GM12878 (cell line): ENCODE measurements at regions not wholly inside any gene's neighbourhood (a gene's known extent, or its start where the extent isn't known, plus 50 kb on each side); places are given as distances from the start of the nearest gene placed in this dataset.

Experiments used
- ATAC-seq: fragments of 200-7000 bp; cut with Tn5 transposase; 3 replicates; pipeline ENCODE4 v1.9.1; 2020; ENCODE audit warnings: mild to moderate bottlenecking, moderate library complexity
- BruUV-seq: library from RNA; stranded (reverse); fragments of 400-500 nt; replicated peaks from 2 replicates; lab custom pipeline; 2021; lab: Mats Ljungman, UMichigan
- CTCF ChIA-PET: fragments of 300-600 bp; sonication (Branson Sonifier 250); formaldehyde crosslinking; extraction: SDS; loops from one replicate; lab custom pipeline; 2021; ENCODE audit warnings: inconsistent platforms; lab: Yijun Ruan, JAX
- POLR2A ChIA-PET: fragments of 350-600 bp; formaldehyde crosslinking; extraction: SDS; loops from one replicate; lab custom pipeline; 2021; ENCODE audit warnings: inconsistent platforms; lab: Charles Lee
- RAD21 ChIA-PET: fragments of 300-600 bp; sonication (Branson Sonifier 250); formaldehyde crosslinking; loops from one replicate; lab custom pipeline; 2023; ENCODE audit warnings: antibody characterized with exemption; ENCODE audit not compliant: unreplicated experiment; lab: Charles Lee
- SMC1A ChIA-PET: fragments of 300-600 bp; sonication (Branson Sonifier 250); formaldehyde crosslinking; loops from one replicate; lab custom pipeline; 2023; ENCODE audit not compliant: unreplicated experiment, uncharacterized antibody; lab: Charles Lee
- DNase-seq: peaks from one replicate; pipeline ENCODE4 v3.0.0-alpha.2; 2011; ENCODE audit warnings: low read depth, low spot score
- FAIRE-seq: peaks from 3 replicates; lab custom pipeline; 2011; peaks lifted over from hg19 to GRCh38; lab: Jason Lieb, UNC
- H2AFZ ChIP-seq: 2 replicates; pipeline ENCODE4 v1.6.0; 2011; ENCODE audit warnings: low read depth, low read length, control low read depth; ENCODE audit not compliant: control insufficient read depth
- H3K27ac ChIP-seq: 2 replicates; pipeline ENCODE4 v1.5.1; 2011; ENCODE audit warnings: control low read depth; ENCODE audit not compliant: control insufficient read depth, insufficient read depth
- H3K27me3 ChIP-seq, 2 experiments: replicated peaks in 1 of 2; 2 replicates each; pipeline versions ENCODE4 v1.6.0 to v1.6.1; 2011; ENCODE audit warnings: low read length in 1 of 2; ENCODE audit not compliant: control insufficient read depth in 2 of 2, insufficient read depth in 2 of 2
- H3K36me3 ChIP-seq, 2 experiments: 2 replicates each; pipeline ENCODE4 v1.5.1; 2011; ENCODE audit warnings: low read length in 1 of 2; ENCODE audit not compliant: control insufficient read depth in 2 of 2, insufficient read depth in 2 of 2
- H3K4me1 ChIP-seq: 2 replicates; pipeline ENCODE4 v1.6.1; 2011; ENCODE audit warnings: mild to moderate bottlenecking, low read length, moderate library complexity, mixed read lengths; ENCODE audit not compliant: control insufficient read depth, insufficient read depth
- H3K4me2 ChIP-seq: 2 replicates; pipeline ENCODE4 v1.6.0; 2011; ENCODE audit warnings: control low read depth; ENCODE audit not compliant: control insufficient read depth, insufficient read depth
- H3K4me3 ChIP-seq: fragments of 200-600 bp; sonication (generic); 2 replicates; pipeline ENCODE4 v1.5.1; 2016
- H3K79me2 ChIP-seq: 2 replicates; pipeline ENCODE4 v1.6.0; 2011; ENCODE audit warnings: low read length; ENCODE audit not compliant: control insufficient read depth, insufficient read depth
- H3K9ac ChIP-seq: 2 replicates; pipeline ENCODE4 v1.8.0; 2011; ENCODE audit warnings: low read length, control low read depth, mixed read lengths; ENCODE audit not compliant: control insufficient read depth, insufficient read depth
- H3K9me3 ChIP-seq: replicated peaks from 3 replicates; pipeline ENCODE4 v1.5.1; 2011; ENCODE audit warnings: mild to moderate bottlenecking, low read length; ENCODE audit not compliant: control insufficient read depth, insufficient read depth
- H4K20me1 ChIP-seq: 2 replicates; pipeline ENCODE4 v1.6.0; 2011; ENCODE audit not compliant: control insufficient read depth, insufficient read depth
- CHD4 ChIP-seq: fragments of 200-600 bp; sonication (generic); IDR thresholded peaks from 2 replicates; pipeline ENCODE4 v1.6.1; 2016; ENCODE audit warnings: mild to moderate bottlenecking
- IKZF1 ChIP-seq: fragments of 450-650 bp; conservative IDR thresholded peaks from 2 replicates; pipeline ENCODE4 v1.6.1; 2017; ENCODE audit warnings: antibody characterized with exemption, mild to moderate bottlenecking
- PBX3 ChIP-seq: IDR thresholded peaks from 2 replicates; pipeline ENCODE4 v1.6.1; 2011; ENCODE audit warnings: mild to moderate bottlenecking, low read depth, low read length, moderate library complexity; ENCODE audit not compliant: insufficient replicate concordance
- USF1 ChIP-seq: IDR thresholded peaks from 2 replicates; pipeline ENCODE4 v1.6.1; 2011; ENCODE audit warnings: borderline replicate concordance, low read depth, mild to moderate bottlenecking, moderate library complexity, mixed read lengths, low read length; ENCODE audit not compliant: insufficient read depth; ENCODE audit errors: extremely low read length
- WGBS: methylation state at CpG from one replicate; pipeline ENCODE4 v1.1.6; 2016; ENCODE audit warnings: low lambda C conversion rate; ENCODE audit not compliant: insufficient replicate concordance, insufficient coverage; ENCODE audit errors: missing lambda C conversion rate; 5-methylcytosine and 5-hydroxymethylcytosine counted together
- in situ Hi-C: fragments of 300-500 bp; cut with MboI; formaldehyde crosslinking; loops from 9 replicates; pipeline ENCODE4 v1.14.3; 2018; ENCODE audit warnings: mixed read lengths
- intact Hi-C: fragments of 100-400 bp; cut with micrococcal nuclease; formaldehyde crosslinking; loops from one replicate; pipeline ENCODE4 v1.14.2; 2022; ENCODE audit not compliant: unreplicated experiment

- no peaks in the 10 kb centered on the region for H3K79me2 ChIP-seq
- ATAC-seq = no peak
- no peaks in the 10 kb centered on the region for H4K20me1 ChIP-seq
- 25% methylated on average over 6 of the region's 6 CpGs for WGBS
- H3K4me2 ChIP-seq = no peak overlapping the region
- no peaks in the 10 kb centered on the region; a peak in 1 of 4 replicates for H3K27me3 ChIP-seq
- in situ Hi-C loops = no loop called here
- no TSS peak for BruUV-seq
- H2AFZ ChIP-seq = no peak overlapping the region
- TF ChIP-seq IKZF1 (no peak), CHD4 (no peak)
- TF ChIP-seq, all 136 proteins: peak for 0
- RAD21 ChIA-PET = no interaction called here
- H3K36me3 ChIP-seq = no peaks in the 10 kb centered on the region
- CTCF ChIA-PET = no interaction called here
- POLR2A ChIA-PET = no interaction called here
- FAIRE-seq (no peak), DNase-seq (no peak)
- H3K4me3 ChIP-seq = no peak overlapping the region
- H3K9me3 ChIP-seq = no peaks in the 10 kb centered on the region
- H3K4me1 ChIP-seq = no peaks in the 10 kb centered on the region
- SMC1A ChIA-PET = no interaction called here
- H3K27ac ChIP-seq = no peak overlapping the region
- intact Hi-C loops = no loop called here
- no peak overlapping the region for H3K9ac ChIP-seq
These were observed 142.0 kb downstream of the CCDC71L start for GRCh38 chr7:106518967-106519366.

- Histone ChIP-seq H3K27me3 (no peaks in the 10 kb centered on the region; a peak in 1 of 4 replicates), H3K27ac (no peak overlapping the region), H4K20me1 (no peaks in the 10 kb centered on the region), H3K79me2 (no peaks in the 10 kb centered on the region), H2AFZ (no peak overlapping the region), H3K4me3 (no peak overlapping the region), H3K36me3 (no peaks in the 10 kb centered on the region), H3K4me1 (no peaks in the 10 kb centered on the region), H3K9ac (no peak overlapping the region), H3K9me3 (no peaks in the 10 kb centered on the region), H3K4me2 (no peak overlapping the region)
- no peak for TF ChIP-seq USF1
- TF ChIP-seq PBX3 = no peak
- BruUV-seq = no TSS peak
- ChIA-PET CTCF (interaction anchor here (0.6 to 1.2 kb wide), 2 partner anchors 24 to 218 kb away, joined by 3 read pairs; no protein-coding TSS in a partner anchor), POLR2A (interaction anchor here (1.1 kb wide), 1 partner anchor 21 kb away, joined by 3 read pairs; no protein-coding TSS in a partner anchor), RAD21 (no interaction called here), SMC1A (interaction anchor here (1.2 kb wide), 1 partner anchor 15 kb away, joined by 3 read pairs; no protein-coding TSS in a partner anchor)
- ATAC-seq (no peak), DNase-seq (no peak), FAIRE-seq (no peak)
- in situ Hi-C loops (no loop called here), intact Hi-C loops (no loop called here)
These were observed 142.7 kb downstream of the CCDC71L start for GRCh38 chr7:106518239-106518638.
